Parathyroid adenoma (tissue), 2 donors: ENCODE measurements at regions not wholly inside any gene's neighbourhood (a gene's known extent, or its start where the extent isn't known, plus 50 kb on each side); places are given as distances from the start of the nearest gene placed in this dataset.

ENCODE experiments used
- H2AFZ ChIP-seq: fragments of 300-600 bp; sonication (generic); one replicate; pipeline ENCODE4 v1.7.0; 2017; ENCODE audit warnings: antibody characterized with exemption, mild to moderate bottlenecking
- H3K27ac ChIP-seq: fragments of 300-600 bp; sonication (generic); one replicate; pipeline ENCODE4 v1.7.0; 2017
- H3K27me3 ChIP-seq: fragments of 300-600 bp; sonication (generic); one replicate; pipeline ENCODE4 v1.7.0; 2017; ENCODE audit warnings: low read length; ENCODE audit not compliant: control insufficient read depth, insufficient read depth
- H3K36me3 ChIP-seq: fragments of 300-600 bp; sonication (generic); one replicate; pipeline ENCODE4 v1.7.0; 2017; ENCODE audit warnings: low read length; ENCODE audit not compliant: control insufficient read depth, insufficient read depth
- H3K4me1 ChIP-seq: fragments of 300-600 bp; sonication (generic); one replicate; pipeline ENCODE4 v1.7.0; 2017; ENCODE audit warnings: control low read depth
- H3K4me2 ChIP-seq: fragments of 300-600 bp; sonication (generic); one replicate; pipeline ENCODE4 v1.7.0; 2017; ENCODE audit warnings: low read length
- H3K4me3 ChIP-seq: fragments of 300-600 bp; sonication (generic); one replicate; pipeline ENCODE4 v1.7.0; 2017; ENCODE audit warnings: low read depth, low read length
- H3K79me2 ChIP-seq: fragments of 300-600 bp; sonication (generic); one replicate; pipeline ENCODE4 v1.7.0; 2017; ENCODE audit warnings: control low read depth
- H3K9ac ChIP-seq: fragments of 300-600 bp; sonication (generic); one replicate; pipeline ENCODE4 v1.7.0; 2017; ENCODE audit warnings: mild to moderate bottlenecking
- H3K9me3 ChIP-seq: fragments of 300-600 bp; sonication (generic); one replicate; pipeline ENCODE4 v1.7.0; 2017; ENCODE audit warnings: low read length; ENCODE audit not compliant: control insufficient read depth
- CTCF ChIP-seq: fragments of 300-600 bp; sonication (generic); IDR thresholded peaks from one replicate; pipeline ENCODE4 v1.7.0; 2017; ENCODE audit warnings: antibody characterized with exemption, mild to moderate bottlenecking
- donor health status: primary hyperparathyroidism.

GRCh38 chr3:34832865-34833508 is 806.3 kb upstream of the ARPP21 start:
- H3K36me3 ChIP-seq, result no peaks in the 10 kb centered on the region
- H3K4me1 ChIP-seq, result no peaks in the 10 kb centered on the region
- H3K27ac ChIP-seq, result no peak overlapping the region
- H3K27me3 ChIP-seq, result no peaks in the 10 kb centered on the region
- H2AFZ ChIP-seq, result no peak overlapping the region
- no peak for TF ChIP-seq CTCF
- no peak overlapping the region for H3K4me2 ChIP-seq
- H3K4me3 ChIP-seq, result no peak overlapping the region
- no peak overlapping the region for H3K9ac ChIP-seq
- H3K9me3 ChIP-seq, result no peaks in the 10 kb centered on the region
- no peaks in the 10 kb centered on the region for H3K79me2 ChIP-seq

GRCh38 chr3:34837848-34838741 is 801.2 kb upstream of the ARPP21 start:
- H2AFZ ChIP-seq, result no peak overlapping the region
- H3K27ac ChIP-seq, result no peak overlapping the region
- H3K4me1 ChIP-seq, result no peaks in the 10 kb centered on the region
- no peak for TF ChIP-seq CTCF
- H3K4me2 ChIP-seq, result no peak overlapping the region
- no peak overlapping the region for H3K9ac ChIP-seq
- H3K4me3 ChIP-seq, result no peak overlapping the region
- H3K79me2 ChIP-seq, result no peaks in the 10 kb centered on the region
- no peaks in the 10 kb centered on the region for H3K9me3 ChIP-seq
- no peaks in the 10 kb centered on the region for H3K27me3 ChIP-seq
- H3K36me3 ChIP-seq, result no peaks in the 10 kb centered on the region

- H3K27me3 ChIP-seq, result no peaks in the 10 kb centered on the region
- no peak overlapping the region for H3K4me3 ChIP-seq
- H2AFZ ChIP-seq, result no peak overlapping the region
- no peak overlapping the region for H3K4me2 ChIP-seq
- H3K27ac ChIP-seq, result no peak overlapping the region
- H3K36me3 ChIP-seq, result no peaks in the 10 kb centered on the region
- H3K9me3 ChIP-seq, result no peaks in the 10 kb centered on the region
- no peak overlapping the region for H3K9ac ChIP-seq
- no peaks in the 10 kb centered on the region for H3K4me1 ChIP-seq
- H3K79me2 ChIP-seq, result no peaks in the 10 kb centered on the region
- no peak for TF ChIP-seq CTCF
Observed at GRCh38 chr3:34842706-34843480, 796.4 kb upstream of the ARPP21 start.

DNA sequence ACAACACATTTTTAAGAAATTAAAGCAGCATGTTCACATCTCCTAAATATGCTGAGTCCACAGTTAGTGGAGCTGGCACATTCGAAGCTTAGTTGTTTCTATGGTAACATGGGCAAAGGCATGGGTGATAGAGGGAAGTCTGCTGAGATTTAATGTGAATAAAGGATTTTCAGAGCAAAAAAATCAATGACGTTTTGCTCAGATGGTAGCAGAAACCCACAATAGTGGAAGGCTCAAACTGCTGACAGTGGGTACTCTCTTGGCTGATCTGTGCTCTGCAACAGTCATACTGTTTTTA is 795.1 kb upstream of the ARPP21 start:
- H3K4me2 ChIP-seq, result no peak overlapping the region
- H3K79me2 ChIP-seq, result no peaks in the 10 kb centered on the region
- no peaks in the 10 kb centered on the region for H3K27me3 ChIP-seq
- no peak for TF ChIP-seq CTCF
- no peak overlapping the region for H3K27ac ChIP-seq
- H3K4me1 ChIP-seq, result no peaks in the 10 kb centered on the region
- no peak overlapping the region for H3K4me3 ChIP-seq
- no peaks in the 10 kb centered on the region for H3K9me3 ChIP-seq
- no peak overlapping the region for H2AFZ ChIP-seq
- no peak overlapping the region for H3K9ac ChIP-seq
- H3K36me3 ChIP-seq, result no peaks in the 10 kb centered on the region
